Stimulated activated memory B cell treated with anti-CD40 and anti-IgM and Interleukin-4, amounts not matched to agents 10 μg/mL and 1 μg/mL and 100 μg/mL, for 72 hours (primary cell): ENCODE measurements at regions not wholly inside any gene's neighbourhood (a gene's known extent, or its start where the extent isn't known, plus 50 kb on each side); places are given as distances from the start of the nearest gene placed in this dataset.

Experiments
- ATAC-seq: fragments of 150-1000 bp; cut with Tn5 transposase; 2 replicates; pipeline ENCODE4 v1.10.0; 2021
- H3K27ac Mint-ChIP-seq: one replicate; pipeline ENCODE4 v1.8.0; 2022; ENCODE audit warnings: mild to moderate bottlenecking, mixed read lengths
- H3K27me3 Mint-ChIP-seq: one replicate; pipeline ENCODE4 v1.8.0; 2022; ENCODE audit warnings: mixed read lengths
- H3K36me3 Mint-ChIP-seq: one replicate; pipeline ENCODE4 v1.8.0; 2022; ENCODE audit warnings: mixed read lengths
- H3K4me1 Mint-ChIP-seq: one replicate; pipeline ENCODE4 v1.8.0; 2022; ENCODE audit warnings: mixed read lengths
- H3K4me3 Mint-ChIP-seq: one replicate; pipeline ENCODE4 v1.8.0; 2022; ENCODE audit warnings: mild to moderate bottlenecking, moderate library complexity, mixed read lengths
- H3K9me3 Mint-ChIP-seq: one replicate; pipeline ENCODE4 v1.8.0; 2022; ENCODE audit warnings: mixed read lengths

- no peaks in the 10 kb centered on the region for H3K9me3 Mint-ChIP-seq
- no peak overlapping the region for H3K4me3 Mint-ChIP-seq
- H3K27ac Mint-ChIP-seq: peak overlapping the region; percentile 62
- H3K4me1 Mint-ChIP-seq: peaks cover 25% of the 10 kb centered on the region
- H3K27me3 Mint-ChIP-seq: no peaks in the 10 kb centered on the region
- no peaks in the 10 kb centered on the region for H3K36me3 Mint-ChIP-seq
- no peak for ATAC-seq
Observed at GRCh38 chr9:89554307-89555035, 50.3 kb upstream of the GADD45G start.

- no peak overlapping the region for H3K4me3 Mint-ChIP-seq
- H3K9me3 Mint-ChIP-seq: no peaks in the 10 kb centered on the region
- H3K4me1 Mint-ChIP-seq: peaks cover 32% of the 10 kb centered on the region
- no peak for ATAC-seq
- no peaks in the 10 kb centered on the region for H3K36me3 Mint-ChIP-seq
- H3K27me3 Mint-ChIP-seq: no peaks in the 10 kb centered on the region
- no peak overlapping the region for H3K27ac Mint-ChIP-seq
Observed at GRCh38 chr9:89553451-89554010, 51.3 kb upstream of the GADD45G start.

GRCh38 chr9:89550346-89550927 is 52.5 kb upstream of the SEMA4D start:
- Mint-ChIP-seq H3K4me3 (no peak overlapping the region), H3K4me1 (peaks cover 17% of the 10 kb centered on the region), H3K36me3 (peaks cover 11% of the 10 kb centered on the region), H3K27ac (no peak overlapping the region), H3K9me3 (peaks cover 5% of the 10 kb centered on the region), H3K27me3 (no peaks in the 10 kb centered on the region)
- ATAC-seq: no peak

GRCh38 chr9:89549031-89549644 is 51.2 kb upstream of the SEMA4D start:
- Mint-ChIP-seq H3K27ac (peak overlapping the region; percentile 6), H3K4me3 (no peak overlapping the region), H3K27me3 (no peaks in the 10 kb centered on the region)

GRCh38 chr9:89548071-89548638 is 50.2 kb upstream of the SEMA4D start:
- peaks cover 16% of the 10 kb centered on the region for H3K36me3 Mint-ChIP-seq
- H3K4me3 Mint-ChIP-seq: no peak overlapping the region
- H3K27me3 Mint-ChIP-seq: no peaks in the 10 kb centered on the region
- no peak overlapping the region for H3K27ac Mint-ChIP-seq
- peaks cover 8% of the 10 kb centered on the region for H3K9me3 Mint-ChIP-seq
- peaks cover 13% of the 10 kb centered on the region for H3K4me1 Mint-ChIP-seq
- no peak for ATAC-seq

More at GRCh38 chr9:89549031-89549644, 51.2 kb upstream of the SEMA4D start:
- ATAC-seq: peak; percentile 96
- Mint-ChIP-seq H3K36me3 (peaks cover 16% of the 10 kb centered on the region), H3K4me1 (peaks cover 13% of the 10 kb centered on the region), H3K9me3 (peaks cover 8% of the 10 kb centered on the region)
